ENCODE measurements at regions not wholly inside any gene's neighbourhood (a gene's known extent, or its start where the extent isn't known, plus 50 kb on each side); places are given as distances from the start of the nearest gene placed in this dataset.

DNA sequence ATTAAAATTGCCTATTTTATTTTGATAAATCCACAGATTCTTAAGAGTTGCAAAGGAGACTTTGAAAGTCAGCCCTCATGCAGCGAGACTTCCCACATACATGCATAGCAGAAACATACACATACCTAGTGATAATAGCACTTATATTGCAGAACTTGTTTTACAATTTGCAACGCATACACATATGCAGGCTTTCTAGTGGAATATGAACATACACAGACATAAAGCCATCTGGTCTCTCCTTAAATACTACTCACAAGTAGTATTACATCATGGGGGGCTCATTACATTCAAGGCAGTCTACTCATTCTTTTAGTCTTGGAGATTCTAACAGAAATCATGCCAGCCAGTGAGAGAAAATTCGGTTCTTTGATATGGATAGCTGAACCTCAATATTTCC lies 295.1 kb upstream of the RND3 start:
- TF ChIP-seq, protein P1, sequence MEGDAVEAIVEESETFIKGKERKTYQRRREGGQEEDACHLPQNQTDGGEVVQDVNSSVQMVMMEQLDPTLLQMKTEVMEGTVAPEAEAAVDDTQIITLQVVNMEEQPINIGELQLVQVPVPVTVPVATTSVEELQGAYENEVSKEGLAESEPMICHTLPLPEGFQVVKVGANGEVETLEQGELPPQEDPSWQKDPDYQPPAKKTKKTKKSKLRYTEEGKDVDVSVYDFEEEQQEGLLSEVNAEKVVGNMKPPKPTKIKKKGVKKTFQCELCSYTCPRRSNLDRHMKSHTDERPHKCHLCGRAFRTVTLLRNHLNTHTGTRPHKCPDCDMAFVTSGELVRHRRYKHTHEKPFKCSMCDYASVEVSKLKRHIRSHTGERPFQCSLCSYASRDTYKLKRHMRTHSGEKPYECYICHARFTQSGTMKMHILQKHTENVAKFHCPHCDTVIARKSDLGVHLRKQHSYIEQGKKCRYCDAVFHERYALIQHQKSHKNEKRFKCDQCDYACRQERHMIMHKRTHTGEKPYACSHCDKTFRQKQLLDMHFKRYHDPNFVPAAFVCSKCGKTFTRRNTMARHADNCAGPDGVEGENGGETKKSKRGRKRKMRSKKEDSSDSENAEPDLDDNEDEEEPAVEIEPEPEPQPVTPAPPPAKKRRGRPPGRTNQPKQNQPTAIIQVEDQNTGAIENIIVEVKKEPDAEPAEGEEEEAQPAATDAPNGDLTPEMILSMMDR (IDR thresholded peaks at IDR 0.05; ENCODE audit: insufficient read depth, low read length): no peak
- TF ChIP-seq POLR2AphosphoS5 (IDR thresholded peaks at IDR 0.05; ENCODE audit: low read depth): no peak
- TF ChIP-seq, protein P2, sequence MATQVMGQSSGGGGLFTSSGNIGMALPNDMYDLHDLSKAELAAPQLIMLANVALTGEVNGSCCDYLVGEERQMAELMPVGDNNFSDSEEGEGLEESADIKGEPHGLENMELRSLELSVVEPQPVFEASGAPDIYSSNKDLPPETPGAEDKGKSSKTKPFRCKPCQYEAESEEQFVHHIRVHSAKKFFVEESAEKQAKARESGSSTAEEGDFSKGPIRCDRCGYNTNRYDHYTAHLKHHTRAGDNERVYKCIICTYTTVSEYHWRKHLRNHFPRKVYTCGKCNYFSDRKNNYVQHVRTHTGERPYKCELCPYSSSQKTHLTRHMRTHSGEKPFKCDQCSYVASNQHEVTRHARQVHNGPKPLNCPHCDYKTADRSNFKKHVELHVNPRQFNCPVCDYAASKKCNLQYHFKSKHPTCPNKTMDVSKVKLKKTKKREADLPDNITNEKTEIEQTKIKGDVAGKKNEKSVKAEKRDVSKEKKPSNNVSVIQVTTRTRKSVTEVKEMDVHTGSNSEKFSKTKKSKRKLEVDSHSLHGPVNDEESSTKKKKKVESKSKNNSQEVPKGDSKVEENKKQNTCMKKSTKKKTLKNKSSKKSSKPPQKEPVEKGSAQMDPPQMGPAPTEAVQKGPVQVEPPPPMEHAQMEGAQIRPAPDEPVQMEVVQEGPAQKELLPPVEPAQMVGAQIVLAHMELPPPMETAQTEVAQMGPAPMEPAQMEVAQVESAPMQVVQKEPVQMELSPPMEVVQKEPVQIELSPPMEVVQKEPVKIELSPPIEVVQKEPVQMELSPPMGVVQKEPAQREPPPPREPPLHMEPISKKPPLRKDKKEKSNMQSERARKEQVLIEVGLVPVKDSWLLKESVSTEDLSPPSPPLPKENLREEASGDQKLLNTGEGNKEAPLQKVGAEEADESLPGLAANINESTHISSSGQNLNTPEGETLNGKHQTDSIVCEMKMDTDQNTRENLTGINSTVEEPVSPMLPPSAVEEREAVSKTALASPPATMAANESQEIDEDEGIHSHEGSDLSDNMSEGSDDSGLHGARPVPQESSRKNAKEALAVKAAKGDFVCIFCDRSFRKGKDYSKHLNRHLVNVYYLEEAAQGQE (IDR thresholded peaks at IDR 0.05; ENCODE audit: insufficient replicate concordance, low read depth): no peak
- no peak for TF ChIP-seq GABPA (IDR thresholded peaks at IDR 0.05; ENCODE audit: low read depth)
- no peak for TF ChIP-seq SPI1 (IDR thresholded peaks at IDR 0.05; ENCODE audit: borderline replicate concordance, low read depth)
